GM23338 (cell line): ENCODE measurements at regions not wholly inside any gene's neighbourhood (a gene's known extent, or its start where the extent isn't known, plus 50 kb on each side); places are given as distances from the start of the nearest gene placed in this dataset.

ENCODE experiments used
- ATAC-seq: fragments of 200-7000 bp; cut with Tn5 transposase; 3 replicates; pipeline ENCODE4 v1.9.1; 2020
- DNase-seq: peaks from one replicate; pipeline ENCODE4 v3.0.0-alpha.2; 2015; ENCODE audit warnings: low spot score
- H2AFZ ChIP-seq: fragments of 200-600 bp; sonication (generic); 2 replicates; pipeline ENCODE4 v1.8.0; 2016; ENCODE audit warnings: antibody characterized with exemption, mild to moderate bottlenecking, moderate library complexity
- H3F3A ChIP-seq: fragments of 200-600 bp; sonication (generic); replicated peaks from 2 replicates; pipeline ENCODE4 v1.8.0; 2017; ENCODE audit warnings: antibody characterized with exemption, mixed run types, low read depth
- H3K27ac ChIP-seq: fragments of 200-600 bp; sonication (generic); 2 replicates; pipeline ENCODE4 v1.6.1; 2016; ENCODE audit warnings: low read depth
- H3K27me3 ChIP-seq: fragments of 200-600 bp; sonication (generic); 2 replicates; pipeline ENCODE4 v1.8.0; 2016; ENCODE audit warnings: mild to moderate bottlenecking, mixed run types, moderate library complexity; ENCODE audit not compliant: insufficient read depth
- H3K36me3 ChIP-seq: fragments of 200-600 bp; sonication (generic); 2 replicates; pipeline ENCODE4 v1.8.0; 2016; ENCODE audit warnings: mild to moderate bottlenecking; ENCODE audit not compliant: insufficient read depth
- H3K4me1 ChIP-seq: fragments of 200-600 bp; sonication (generic); 2 replicates; pipeline ENCODE4 v1.8.0; 2016; ENCODE audit warnings: mild to moderate bottlenecking, moderate library complexity; ENCODE audit not compliant: insufficient read depth
- H3K4me2 ChIP-seq: fragments of 200-600 bp; sonication (generic); 2 replicates; pipeline ENCODE4 v1.7.1; 2017; ENCODE audit warnings: mixed run types
- H3K4me3 ChIP-seq: fragments of 200-600 bp; sonication (generic); 2 replicates; pipeline ENCODE4 v1.6.1; 2016; ENCODE audit warnings: mixed run types
- H3K79me2 ChIP-seq: fragments of 200-600 bp; sonication (generic); replicated peaks from 2 replicates; pipeline ENCODE4 v1.8.0; 2017; ENCODE audit warnings: mild to moderate bottlenecking; ENCODE audit not compliant: insufficient read depth
- H3K9me2 ChIP-seq: fragments of 200-600 bp; sonication (generic); 2 replicates; pipeline ENCODE4 v1.8.0; 2017; ENCODE audit not compliant: insufficient read depth
- H4K20me1 ChIP-seq: fragments of 200-600 bp; sonication (generic); replicated peaks from 2 replicates; pipeline ENCODE4 v1.8.0; 2017; ENCODE audit warnings: mild to moderate bottlenecking; ENCODE audit not compliant: insufficient read depth
- H3K27ac Mint-ChIP-seq: 2 replicates; pipeline ENCODE4 v1.8.0; 2020; ENCODE audit warnings: inconsistent platforms, mild to moderate bottlenecking, moderate library complexity, mixed read lengths
- H3K27me3 Mint-ChIP-seq: 3 replicates; pipeline ENCODE4 v1.8.0; 2022; ENCODE audit warnings: low read depth, mild to moderate bottlenecking, moderate library complexity, mixed read lengths, inconsistent platforms; ENCODE audit not compliant: insufficient read depth, poor library complexity
- H3K36me3 Mint-ChIP-seq: 3 replicates; pipeline ENCODE4 v1.8.0; 2021; ENCODE audit warnings: low read depth, mild to moderate bottlenecking, inconsistent platforms, moderate library complexity, mixed read lengths
- H3K4me1 Mint-ChIP-seq: 3 replicates; pipeline ENCODE4 v1.8.0; 2020; ENCODE audit warnings: mild to moderate bottlenecking, inconsistent platforms, mixed read lengths
- H3K4me3 Mint-ChIP-seq: 3 replicates; pipeline ENCODE4 v1.8.0; 2021; ENCODE audit warnings: moderate library complexity, mild to moderate bottlenecking, inconsistent platforms, mixed read lengths
- H3K9me3 Mint-ChIP-seq: 3 replicates; pipeline ENCODE4 v1.8.0; 2020; ENCODE audit warnings: moderate library complexity, mild to moderate bottlenecking, inconsistent platforms, mixed read lengths
- CTCF ChIP-seq, 2 experiments: fragments of 200-600 bp in 1 of 2; sonication (generic) in 1 of 2; conservative IDR thresholded peaks; 2 replicates each; pipeline versions ENCODE4 v1.5.1 to v1.6.1; 2016 to 2017; ENCODE audit warnings: antibody characterized with exemption in 2 of 2, low read depth in 2 of 2, mild to moderate bottlenecking in 2 of 2, moderate library complexity in 1 of 2
- ETS1 ChIP-seq: IDR thresholded peaks from 2 replicates; pipeline ENCODE4 v1.6.1; 2016; ENCODE audit warnings: antibody characterized with exemption
- EZH2 ChIP-seq: fragments of 200-600 bp; sonication (generic); IDR thresholded peaks from one replicate; pipeline ENCODE4 v1.8.0; 2017; ENCODE audit warnings: antibody characterized with exemption, mild to moderate bottlenecking, low read depth; ENCODE audit not compliant: unreplicated experiment
- EZH2phosphoT487 ChIP-seq: fragments of 200-600 bp; sonication (generic); IDR thresholded peaks from one replicate; pipeline ENCODE4 v1.8.1; 2018; ENCODE audit warnings: antibody characterized with exemption; ENCODE audit not compliant: unreplicated experiment
- JUNB ChIP-seq: IDR thresholded peaks from one replicate; pipeline ENCODE4 v1.6.1; 2016; ENCODE audit warnings: antibody characterized with exemption; ENCODE audit not compliant: unreplicated experiment
- POLR2AphosphoS5 ChIP-seq: IDR thresholded peaks from 2 replicates; pipeline ENCODE4 v1.6.1; 2016; ENCODE audit warnings: antibody characterized with exemption, low read depth
- REST ChIP-seq: IDR thresholded peaks from one replicate; pipeline ENCODE4 v1.6.1; 2018; ENCODE audit warnings: antibody characterized with exemption; ENCODE audit not compliant: unreplicated experiment
- STAT1 ChIP-seq: IDR thresholded peaks from one replicate; pipeline ENCODE4 v1.6.1; 2016; ENCODE audit warnings: antibody characterized with exemption; ENCODE audit not compliant: unreplicated experiment
- ZNF114 ChIP-seq: fragments of 250-450 bp; sonication (Bioruptor Pico); IDR thresholded peaks from 2 replicates; pipeline ENCODE4 v1.5.0; 2020; ENCODE audit warnings: mild to moderate bottlenecking, moderate library complexity
- ZNF331 ChIP-seq: fragments of 250-450 bp; sonication (Bioruptor Pico); IDR thresholded peaks from 2 replicates; pipeline ENCODE4 v1.5.0; 2020; ENCODE audit warnings: low read depth, mild to moderate bottlenecking, moderate library complexity

- TF ChIP-seq ETS1: no peak
- TF ChIP-seq EZH2: no peak
- TF ChIP-seq ZNF114 (CRISPR knock-in tag): no peak
- no peak for TF ChIP-seq JUNB
These were observed 94.2 kb upstream of the CXCL12 start (continued) for GRCh38 chr10:44478876-44479705.

GRCh38 chr10:44492678-44493077, 107.8 kb upstream of the CXCL12 start:
- H3K27ac ChIP-seq: no peak overlapping the region
- H3K27me3 Mint-ChIP-seq: peaks cover 5% of the 10 kb centered on the region
- H3K27me3 ChIP-seq: no peaks in the 10 kb centered on the region
- no peaks in the 10 kb centered on the region for H3K36me3 ChIP-seq
- no peaks in the 10 kb centered on the region for H3K4me1 ChIP-seq
- ATAC-seq (no peak), DNase-seq (no peak)
- TF ChIP-seq EZH2 (no peak), POLR2AphosphoS5 (no peak), STAT1 (no peak)
- H3K4me3 ChIP-seq: no peak overlapping the region
- no peaks in the 10 kb centered on the region for H4K20me1 ChIP-seq
- no peaks in the 10 kb centered on the region; the same call in 1 of the 3 replicates for H3K36me3 Mint-ChIP-seq
- no peak overlapping the region for H3K27ac Mint-ChIP-seq
- no peak overlapping the region for H3K4me2 ChIP-seq
- H3F3A ChIP-seq: no peaks in the 10 kb centered on the region
- H3K9me2 ChIP-seq: 0 out of 2 replicates have a peak, but pooled peaks cover 6% of the 10 kb centered on the region
- H3K4me3 Mint-ChIP-seq: no peak overlapping the region
- H3K9me3 Mint-ChIP-seq: peaks cover 7% of the 10 kb centered on the region
- H2AFZ ChIP-seq: peak overlapping the region; percentile 81; the same call in 1 of the 2 replicates
- H3K79me2 ChIP-seq: no peaks in the 10 kb centered on the region
- no peaks in the 10 kb centered on the region for H3K4me1 Mint-ChIP-seq

GRCh38 chr10:44498222-44498621, 113.3 kb upstream of the CXCL12 start:
- H3K4me1 ChIP-seq: no peaks in the 10 kb centered on the region
- no peaks in the 10 kb centered on the region for H4K20me1 ChIP-seq
- peaks cover 4% of the 10 kb centered on the region; the same call in 2 of the 3 replicates for H3K36me3 Mint-ChIP-seq
- no peak overlapping the region for H3K27ac ChIP-seq
- H3K27me3 Mint-ChIP-seq: peaks cover 3% of the 10 kb centered on the region
- no peaks in the 10 kb centered on the region for H3K4me1 Mint-ChIP-seq
- H3K4me2 ChIP-seq: no peak overlapping the region
- no peak overlapping the region for H3K4me3 Mint-ChIP-seq
- no peak for DNase-seq
- peaks cover 2% of the 10 kb centered on the region; the same call in 1 of the 2 replicates for H3K9me2 ChIP-seq
- peaks cover 7% of the 10 kb centered on the region; the same call in 1 of the 3 replicates for H3K9me3 Mint-ChIP-seq
- no peaks in the 10 kb centered on the region for H3K79me2 ChIP-seq
- no peak overlapping the region for H3K27ac Mint-ChIP-seq
- no peaks in the 10 kb centered on the region for H3F3A ChIP-seq
- no peaks in the 10 kb centered on the region for H3K36me3 ChIP-seq
- no peak overlapping the region for H2AFZ ChIP-seq
- no peak overlapping the region for H3K4me3 ChIP-seq
- no peaks in the 10 kb centered on the region for H3K27me3 ChIP-seq
- no peak for ATAC-seq
- no peak for TF ChIP-seq JUNB
- TF ChIP-seq EZH2: no peak
- TF ChIP-seq ZNF331: no peak
- no peak for TF ChIP-seq STAT1
- no peak for TF ChIP-seq ZNF114 (CRISPR knock-in tag)
- no peak for TF ChIP-seq CTCF (conservative IDR thresholded peaks at IDR 0.05; ENCODE audit: low read depth in 2 of 2)
- TF ChIP-seq EZH2phosphoT487: no peak
- TF ChIP-seq REST: no peak
